ENCODE measurements at regions not wholly inside any gene's neighbourhood (a gene's known extent, or its start where the extent isn't known, plus 50 kb on each side); places are given as distances from the start of the nearest gene placed in this dataset.

DNA sequence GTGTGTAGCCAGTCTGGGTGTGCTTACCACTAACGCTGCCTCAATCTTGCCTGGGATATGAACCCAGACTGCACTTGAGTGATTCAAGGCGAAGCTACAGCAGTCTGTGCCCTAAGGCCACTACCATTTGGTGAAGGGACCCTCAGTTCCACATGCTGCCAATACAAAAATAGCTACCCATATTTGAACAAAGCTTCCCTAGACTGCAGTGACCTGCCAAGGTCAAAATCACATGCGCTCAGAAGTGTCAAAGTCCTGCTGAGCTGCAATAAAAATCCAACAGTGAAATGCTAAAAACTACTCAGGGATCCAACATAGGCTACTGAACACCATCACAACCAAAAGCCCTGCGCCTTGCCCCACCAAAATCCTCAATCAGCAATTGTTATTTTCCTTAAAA, 472.3 kb upstream of the VSTM2A start:
- Histone ChIP-seq H3K4me2 (ENCODE audit: low read length) (no peak overlapping the region), H2AFZ (ENCODE audit: low read depth, low read length) (no peak overlapping the region), H3K9me3 (ENCODE audit: insufficient read depth, low read length) (no peaks in the 10 kb centered on the region), H3K9ac (ENCODE audit: low read length) (no peak overlapping the region), H3K79me2 (ENCODE audit: low read length) (no peaks in the 10 kb centered on the region), H3K36me3 (replicated peaks; ENCODE audit: low read depth, low read length) (no peaks in the 10 kb centered on the region), H4K20me1 (ENCODE audit: insufficient read depth, low read length) (no peaks in the 10 kb centered on the region), H3K27ac (ENCODE audit: low read length) (no peak overlapping the region), H3K4me3 (ENCODE audit: low read length) (no peak overlapping the region), H3K4me1 (ENCODE audit: low read length) (no peaks in the 10 kb centered on the region), H3K27me3 (ENCODE audit: low read depth, low read length) (no peaks in the 10 kb centered on the region)
- no peak for TF ChIP-seq EZH2phosphoT487 (IDR thresholded peaks at IDR 0.05; ENCODE audit: low read depth)
- TF ChIP-seq CTCF (IDR thresholded peaks at IDR 0.05; ENCODE audit: low read depth, low read length): no peak

- no peak overlapping the region for H3K27ac ChIP-seq (ENCODE audit: low read length)
- no peak for TF ChIP-seq EZH2phosphoT487 (IDR thresholded peaks at IDR 0.05; ENCODE audit: low read depth)
- TF ChIP-seq CTCF (IDR thresholded peaks at IDR 0.05; ENCODE audit: low read depth, low read length): no peak
Observed at GRCh38 chr7:54072710-54073109, 469.5 kb upstream of the VSTM2A start.

GRCh38 chr7:54076616-54077015, 465.6 kb upstream of the VSTM2A start:
- H3K9me3 ChIP-seq (ENCODE audit: insufficient read depth, low read length): no peaks in the 10 kb centered on the region
- H2AFZ ChIP-seq (ENCODE audit: low read depth, low read length): no peak overlapping the region
- no peak overlapping the region for H3K27ac ChIP-seq (ENCODE audit: low read length)
- no peaks in the 10 kb centered on the region for H3K4me1 ChIP-seq (ENCODE audit: low read length)
- no peak overlapping the region for H3K4me2 ChIP-seq (ENCODE audit: low read length)
- no peaks in the 10 kb centered on the region for H4K20me1 ChIP-seq (ENCODE audit: insufficient read depth, low read length)
- no peaks in the 10 kb centered on the region for H3K27me3 ChIP-seq (ENCODE audit: low read depth, low read length)
- no peak overlapping the region for H3K9ac ChIP-seq (ENCODE audit: low read length)
- no peak for TF ChIP-seq EZH2phosphoT487 (IDR thresholded peaks at IDR 0.05; ENCODE audit: low read depth)
- no peak for TF ChIP-seq CTCF (IDR thresholded peaks at IDR 0.05; ENCODE audit: low read depth, low read length)
- H3K4me3 ChIP-seq (ENCODE audit: low read length): no peak overlapping the region
- H3K79me2 ChIP-seq (ENCODE audit: low read length): no peaks in the 10 kb centered on the region
- no peaks in the 10 kb centered on the region for H3K36me3 ChIP-seq (replicated peaks; ENCODE audit: low read depth, low read length)

More at GRCh38 chr7:54072710-54073109, 469.5 kb upstream of the VSTM2A start:
- Histone ChIP-seq H3K79me2 (ENCODE audit: low read length) (no peaks in the 10 kb centered on the region), H3K9ac (ENCODE audit: low read length) (no peak overlapping the region), H3K27me3 (ENCODE audit: low read depth, low read length) (no peaks in the 10 kb centered on the region), H3K36me3 (replicated peaks; ENCODE audit: low read depth, low read length) (no peaks in the 10 kb centered on the region), H2AFZ (ENCODE audit: low read depth, low read length) (no peak overlapping the region), H3K4me1 (ENCODE audit: low read length) (no peaks in the 10 kb centered on the region), H3K9me3 (ENCODE audit: insufficient read depth, low read length) (no peaks in the 10 kb centered on the region), H3K4me2 (ENCODE audit: low read length) (no peak overlapping the region), H3K4me3 (ENCODE audit: low read length) (no peak overlapping the region), H4K20me1 (ENCODE audit: insufficient read depth, low read length) (no peaks in the 10 kb centered on the region)

DNA sequence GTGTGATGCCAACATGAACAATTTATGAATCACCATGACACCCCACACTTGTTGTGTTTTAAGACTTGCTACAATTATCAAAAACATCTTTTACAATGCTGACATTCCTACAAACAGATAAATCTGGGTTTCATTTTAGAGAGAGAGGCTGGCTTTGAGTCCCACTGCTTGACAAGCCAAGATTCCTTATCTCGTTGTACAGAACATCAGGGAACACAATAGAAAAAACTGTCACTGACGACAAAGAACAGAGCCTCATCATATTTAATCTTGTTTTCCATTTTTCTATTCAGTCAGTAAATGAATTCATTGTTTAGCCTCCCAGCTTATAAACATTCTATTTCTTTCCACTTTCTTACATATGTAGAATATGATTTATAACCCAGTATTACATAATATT, 461.6 kb upstream of the VSTM2A start:
- Histone ChIP-seq H3K4me3 (ENCODE audit: low read length) (no peak overlapping the region), H3K9ac (ENCODE audit: low read length) (no peak overlapping the region), H3K27ac (ENCODE audit: low read length) (no peak overlapping the region), H2AFZ (ENCODE audit: low read depth, low read length) (no peak overlapping the region), H3K9me3 (ENCODE audit: insufficient read depth, low read length) (no peaks in the 10 kb centered on the region), H3K36me3 (replicated peaks; ENCODE audit: low read depth, low read length) (no peaks in the 10 kb centered on the region), H3K27me3 (ENCODE audit: low read depth, low read length) (no peaks in the 10 kb centered on the region), H4K20me1 (ENCODE audit: insufficient read depth, low read length) (no peaks in the 10 kb centered on the region), H3K4me2 (ENCODE audit: low read length) (no peak overlapping the region), H3K4me1 (ENCODE audit: low read length) (no peaks in the 10 kb centered on the region), H3K79me2 (ENCODE audit: low read length) (no peaks in the 10 kb centered on the region)
- no peak for TF ChIP-seq EZH2phosphoT487 (IDR thresholded peaks at IDR 0.05; ENCODE audit: low read depth)
- no peak for TF ChIP-seq CTCF (IDR thresholded peaks at IDR 0.05; ENCODE audit: low read depth, low read length)

Measured in OCI-LY3 (cell line).